Suppressor macrophage treated with lipopolysaccharide for 1 hour (primary cell): ENCODE measurements at regions not wholly inside any gene's neighbourhood (a gene's known extent, or its start where the extent isn't known, plus 50 kb on each side); places are given as distances from the start of the nearest gene placed in this dataset.
A peak's percentile ranks its signal among the peaks of the same experiment; 100 is the strongest.
"Not testable (repeated sequence)": the region's sequence is repeated elsewhere in the genome, so short reads cannot be mapped to it uniquely, and the experiment has no call there.

Source experiments
- DNase-seq, 3 donors: peaks; one replicate each; pipeline ENCODE4 v3.0.0-alpha.2; 2020 to 2022

DNA sequence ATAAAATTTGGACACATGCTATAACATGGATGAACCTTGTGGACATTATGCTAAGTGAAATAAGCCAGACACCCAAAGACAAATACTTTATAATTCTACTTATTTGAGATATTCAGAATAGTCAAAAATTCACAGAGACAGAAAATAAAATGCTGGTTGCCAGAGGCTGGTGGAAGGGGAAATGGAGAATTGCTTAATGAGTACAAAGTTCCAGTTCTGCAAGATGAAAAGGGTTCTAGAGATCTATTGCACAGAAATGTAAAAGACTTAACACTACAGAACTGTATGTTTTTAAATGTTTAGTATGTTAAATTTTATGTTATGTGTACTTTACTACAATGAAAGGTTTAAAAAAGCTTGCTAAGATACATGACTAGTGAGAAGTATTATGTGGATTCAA, 344.8 kb downstream of the CNTN3 start:
- no peak for DNase-seq

DNA sequence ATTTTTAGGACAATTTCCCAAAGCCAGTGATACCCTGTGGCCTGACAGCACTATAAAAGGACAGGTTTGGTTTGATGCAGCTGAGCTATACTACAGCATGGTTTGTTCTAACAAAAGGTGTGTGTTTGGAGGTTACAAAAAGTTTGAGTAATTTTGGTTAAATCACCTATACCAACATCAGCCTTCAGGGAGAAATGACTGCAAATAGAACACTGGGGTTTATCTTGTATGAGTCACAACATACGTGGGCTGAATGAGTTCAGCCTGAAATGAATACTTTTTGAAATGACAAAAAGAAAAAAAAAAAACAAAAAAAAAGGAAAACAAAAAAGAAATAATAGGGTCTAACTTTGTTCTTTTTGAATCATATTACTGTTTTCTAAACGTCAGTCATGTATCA, 345.7 kb downstream of the CNTN3 start:
- DNase-seq, result no peak

DNA sequence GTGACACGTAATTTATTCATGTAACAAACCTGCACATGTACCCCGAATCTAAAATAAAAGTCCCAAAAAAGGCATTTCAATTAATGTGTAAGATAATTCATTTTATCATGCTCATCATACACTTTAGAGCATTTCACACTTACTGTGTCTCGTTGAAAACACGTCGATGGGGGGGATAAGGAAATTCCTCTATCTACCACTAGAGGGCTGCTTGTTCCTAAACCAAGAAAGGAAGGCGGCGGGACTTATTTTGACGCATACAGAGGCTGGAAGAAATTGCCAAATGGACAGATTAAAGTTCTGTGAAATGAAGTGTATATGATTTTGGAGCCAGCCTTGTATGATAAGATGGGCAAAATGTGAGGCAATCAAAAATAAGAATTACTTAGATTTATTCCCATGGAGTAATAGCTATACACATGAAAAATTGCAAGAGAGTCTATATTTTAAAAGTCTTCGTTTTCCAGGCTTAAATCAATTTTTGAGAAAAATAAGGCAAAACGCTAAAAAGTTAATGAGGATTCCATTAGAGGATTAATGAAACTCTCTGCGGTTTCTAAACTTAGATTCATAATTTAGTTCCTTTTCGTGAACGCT, 346.8 kb downstream of the CNTN3 start:
- DNase-seq, result peak; percentile 51 to 61 (median 59)

DNA sequence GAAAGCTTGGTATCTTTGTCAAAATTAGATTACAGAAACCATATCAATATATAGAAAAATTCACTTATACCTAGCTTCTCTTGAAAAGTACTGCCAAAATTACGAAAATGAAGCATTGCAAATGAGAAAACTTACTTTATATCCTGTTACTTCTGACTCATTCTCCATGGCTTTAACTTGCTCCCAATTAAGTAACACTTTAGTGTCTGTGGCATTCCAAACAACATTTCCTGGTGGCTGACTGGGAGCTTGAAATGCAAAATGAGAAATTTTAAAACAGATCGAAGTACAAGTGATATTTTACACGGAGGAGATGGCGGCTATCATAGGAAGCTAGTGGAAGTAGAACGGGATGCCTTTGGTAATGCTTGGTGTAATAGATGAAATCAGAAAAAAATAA, 347.3 kb downstream of the CNTN3 start:
- no peak for DNase-seq

DNA sequence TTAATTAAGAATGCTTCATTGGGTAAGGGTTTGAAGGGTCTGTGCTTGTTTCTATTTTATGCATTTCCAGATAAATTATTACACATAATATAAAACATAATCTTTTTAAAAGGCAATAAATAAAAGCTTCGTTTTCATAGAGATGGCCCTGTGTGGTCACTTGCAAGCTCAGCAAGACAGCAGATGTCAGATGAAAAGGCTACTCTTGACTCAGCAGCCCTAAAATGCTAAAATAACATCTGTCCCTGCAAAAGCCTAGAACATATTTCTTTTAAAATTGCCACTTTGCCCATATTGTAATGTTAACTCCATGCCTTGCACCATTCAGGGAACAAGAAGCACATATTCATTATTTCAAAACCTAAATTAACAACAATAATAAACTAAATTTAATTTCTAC, 349.4 kb downstream of the CNTN3 start:
- DNase-seq, result no peak

DNA sequence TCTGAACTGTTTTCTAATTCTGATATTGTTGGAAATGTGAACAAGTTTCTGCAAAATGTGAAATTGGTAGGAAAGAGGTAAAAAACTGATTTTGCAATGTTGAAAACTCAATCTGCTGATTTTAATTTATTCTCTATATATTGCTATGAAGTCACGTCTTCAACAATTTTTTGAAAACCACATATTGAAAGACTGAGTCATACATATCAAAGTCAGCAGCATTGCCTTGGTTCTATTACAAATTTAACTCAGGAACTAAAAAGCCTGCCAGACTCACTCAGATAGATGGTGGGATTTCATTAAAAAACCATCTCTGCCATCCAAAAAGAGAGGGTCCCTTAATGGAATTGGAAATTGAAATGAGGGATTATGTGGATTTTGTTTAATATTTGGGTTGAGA, 351.4 kb downstream of the CNTN3 start:
- no peak for DNase-seq

DNA sequence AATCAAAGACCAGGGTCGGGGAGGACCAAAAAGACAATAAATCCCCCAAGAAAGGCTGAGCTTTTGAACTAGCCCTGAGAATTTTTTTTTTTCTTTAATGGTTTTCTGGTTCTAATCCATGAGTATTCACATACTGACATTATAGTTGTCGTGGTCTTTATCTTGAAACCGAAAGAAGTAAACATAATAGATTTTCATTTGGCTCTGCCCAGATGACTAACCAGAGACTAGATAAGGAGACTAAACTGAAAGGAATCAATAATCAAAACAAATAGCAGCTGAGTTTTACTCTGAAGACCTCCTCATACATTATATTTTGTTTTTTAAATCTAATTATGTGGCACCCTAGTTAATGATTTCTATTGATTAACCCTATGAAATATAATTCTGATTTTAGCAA, 381.4 kb downstream of the CNTN3 start:
- DNase-seq, result no peak

DNA sequence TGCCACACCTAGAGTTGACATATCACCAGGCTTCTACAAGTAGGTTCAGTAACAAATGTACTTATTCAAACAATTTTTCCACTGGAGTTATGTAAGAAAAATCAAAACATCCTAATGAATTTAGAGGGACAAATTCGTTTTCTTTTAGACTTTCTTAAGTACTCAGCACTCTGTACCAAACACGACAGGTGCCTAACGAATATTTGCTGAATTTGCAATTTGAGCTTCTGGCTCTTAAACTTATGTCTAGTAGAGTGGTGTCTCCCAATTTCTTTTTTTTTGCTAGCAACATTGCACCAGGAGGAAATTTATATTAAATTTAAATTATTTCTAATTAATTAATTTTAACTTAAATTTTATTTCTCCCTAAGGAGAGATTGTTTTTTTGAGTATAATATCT, 397.0 kb downstream of the CNTN3 start:
- DNase-seq, result no peak

DNA sequence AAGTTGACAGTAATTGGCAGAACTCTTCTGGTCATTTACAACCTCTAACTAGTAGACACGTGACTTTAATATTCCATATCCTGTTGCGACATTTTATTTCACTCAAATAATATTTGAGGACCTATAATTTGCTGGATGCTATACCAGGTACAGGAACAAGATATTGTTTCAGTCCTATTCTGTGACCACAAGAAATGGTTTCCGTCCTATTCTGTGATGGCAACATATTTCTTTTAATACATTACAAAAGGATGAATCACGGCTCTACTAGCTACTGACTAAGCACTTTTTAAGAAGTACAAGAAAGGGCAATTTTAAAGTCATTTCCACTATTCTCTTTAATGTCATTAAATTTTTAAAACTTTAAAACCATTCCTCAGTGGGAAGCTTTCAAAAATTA, 400.2 kb downstream of the CNTN3 start:
- DNase-seq, result no peak

DNA sequence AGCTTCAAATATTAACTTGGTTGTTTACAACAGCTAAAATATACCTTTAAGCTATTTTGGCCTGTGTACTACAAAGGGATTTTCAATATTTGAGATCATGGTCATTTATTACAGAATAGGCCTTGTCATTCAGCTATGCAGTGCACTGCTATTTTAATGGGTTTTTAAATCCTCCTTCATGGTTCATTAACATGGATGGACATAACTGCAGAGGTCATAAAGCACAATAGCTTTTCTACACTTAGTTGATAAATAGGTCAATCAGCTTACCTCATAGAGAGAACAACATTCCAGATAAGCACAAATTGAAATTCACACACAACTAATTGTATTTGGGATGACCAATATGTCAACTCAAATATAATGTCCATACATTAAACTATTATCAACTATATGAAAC, 403.7 kb downstream of the CNTN3 start:
- no peak for DNase-seq

DNA sequence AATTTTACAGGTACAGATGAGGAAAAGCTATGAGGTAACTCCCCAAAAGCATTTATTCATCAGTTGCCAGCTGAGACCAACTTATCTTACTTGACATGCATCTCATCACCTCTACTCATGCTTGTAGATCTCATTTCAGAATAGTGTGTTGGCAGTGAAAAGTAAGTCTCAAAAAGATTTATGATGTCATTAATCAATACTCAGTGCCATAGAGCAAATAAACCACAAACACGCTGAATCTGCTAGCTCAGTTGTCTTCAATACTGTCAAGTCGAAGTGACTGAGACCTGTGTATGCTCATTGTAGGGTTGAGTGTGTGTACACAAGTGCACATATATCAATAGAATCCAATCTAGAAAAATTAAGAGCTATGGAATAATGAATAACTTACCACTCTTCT, 413.5 kb downstream of the CNTN3 start:
- no peak for DNase-seq

DNA sequence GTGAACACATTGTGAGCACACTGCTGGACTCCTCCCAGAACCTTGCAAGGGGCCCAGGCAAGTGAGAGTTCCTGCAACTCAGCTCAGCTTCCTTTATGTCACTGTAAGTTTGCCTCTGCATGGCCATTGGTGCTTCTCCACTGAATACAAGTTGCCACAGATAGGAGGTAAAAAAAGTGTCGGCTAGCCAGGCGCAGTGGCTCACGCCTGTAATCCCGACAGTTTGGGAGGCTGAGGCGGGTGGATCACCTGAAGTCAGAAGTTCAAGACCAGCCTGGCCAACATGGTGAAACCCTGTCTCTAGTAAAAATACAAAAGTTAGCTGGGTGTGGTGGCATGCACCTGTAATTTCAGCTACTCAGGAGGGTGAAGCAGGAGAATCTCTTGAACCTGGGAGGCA, 435.8 kb downstream of the CNTN3 start:
- DNase-seq, result not testable (repeated sequence)

DNA sequence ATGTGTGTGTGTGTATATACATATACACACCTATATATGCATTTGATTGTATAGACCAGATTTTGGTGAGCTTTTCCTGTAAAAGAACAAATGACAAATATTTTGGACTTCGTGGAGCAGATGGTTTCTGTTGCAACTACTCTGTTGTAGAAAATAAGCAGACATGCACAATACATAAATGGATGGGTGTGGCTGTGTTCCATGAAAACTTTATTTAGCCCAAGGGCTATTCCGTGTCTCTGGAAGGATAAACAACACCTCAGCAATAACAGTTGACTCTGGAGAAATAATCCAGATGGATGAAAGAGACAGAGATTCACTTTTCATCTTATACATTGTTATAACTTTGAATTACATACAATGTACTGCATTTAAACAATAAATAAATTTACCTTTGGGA, 441.4 kb downstream of the CNTN3 start:
- DNase-seq, result no peak

DNA sequence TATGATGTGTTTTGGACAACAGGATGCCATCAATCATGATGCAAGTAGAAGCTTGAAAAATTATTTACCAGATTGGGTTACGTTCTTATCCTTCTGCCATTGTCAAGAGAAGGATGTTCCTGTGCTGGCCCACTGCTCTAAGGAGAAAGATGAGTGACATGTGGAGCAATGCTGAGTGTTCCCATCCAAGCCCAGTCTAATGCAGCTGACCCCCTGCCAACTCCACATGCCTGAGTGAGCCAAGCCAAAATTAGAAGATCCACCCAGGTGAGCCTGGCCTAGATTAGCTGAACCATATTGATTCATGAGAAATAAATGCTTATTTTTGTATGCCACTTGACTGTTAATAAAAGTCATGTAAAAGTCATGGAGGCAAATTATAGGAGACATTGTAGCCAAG, 446.5 kb downstream of the CNTN3 start:
- no peak for DNase-seq

DNA sequence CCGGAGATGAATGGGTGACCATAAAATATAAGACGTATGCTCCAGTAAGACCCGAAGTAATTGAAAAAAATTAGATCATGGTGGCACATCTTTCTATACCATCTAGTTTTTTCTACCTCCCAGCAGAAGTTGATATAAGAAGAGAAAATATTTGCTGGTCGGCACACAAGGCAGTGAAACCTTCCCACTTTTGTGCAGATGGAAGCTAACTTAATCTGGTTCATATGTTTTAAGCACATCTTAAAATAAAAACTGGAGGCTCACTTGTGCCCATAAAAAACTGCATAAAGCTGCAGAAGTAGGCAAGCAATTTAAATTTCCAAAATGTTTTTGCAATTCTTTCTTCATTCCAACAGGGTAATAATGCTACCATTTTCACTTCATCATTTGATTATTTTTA, 449.2 kb downstream of the CNTN3 start:
- DNase-seq, result no peak

DNA sequence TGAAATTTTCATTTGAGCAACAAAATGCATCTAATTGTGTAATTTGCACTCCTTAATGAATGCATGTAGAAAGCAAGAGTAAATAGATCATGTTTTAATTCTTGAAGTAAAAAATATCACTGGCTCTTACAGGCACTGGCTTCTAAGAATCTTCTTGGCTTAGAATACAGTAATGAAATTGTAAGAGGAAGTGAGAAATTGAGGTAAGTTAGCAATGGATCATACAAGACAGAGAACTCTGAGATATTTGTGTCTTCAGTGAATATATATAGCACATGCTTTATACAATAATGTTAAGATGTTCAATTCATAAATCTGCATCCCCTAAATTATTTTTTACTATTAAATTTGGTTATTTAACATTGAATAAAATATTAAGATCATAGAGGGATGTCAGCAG, 465.0 kb downstream of the CNTN3 start:
- no peak for DNase-seq

DNA sequence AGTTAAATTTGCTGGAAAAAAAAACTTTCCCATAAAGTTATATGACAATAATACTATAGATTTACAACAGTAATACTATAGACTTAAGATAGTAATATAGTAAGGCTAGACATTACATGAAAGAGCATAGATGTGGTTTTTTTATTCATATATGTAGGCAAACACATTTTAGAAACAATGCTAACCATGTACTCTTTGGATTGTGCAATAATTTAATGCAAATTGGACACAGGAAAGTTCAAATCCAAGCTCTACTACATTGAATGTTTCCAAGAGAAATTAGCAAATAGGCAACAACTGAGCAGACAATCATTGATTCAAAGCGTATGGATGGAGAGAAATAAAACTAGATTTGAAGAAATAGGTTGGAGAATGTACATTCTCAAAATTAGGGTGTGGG, 469.2 kb downstream of the CNTN3 start:
- no peak for DNase-seq

DNA sequence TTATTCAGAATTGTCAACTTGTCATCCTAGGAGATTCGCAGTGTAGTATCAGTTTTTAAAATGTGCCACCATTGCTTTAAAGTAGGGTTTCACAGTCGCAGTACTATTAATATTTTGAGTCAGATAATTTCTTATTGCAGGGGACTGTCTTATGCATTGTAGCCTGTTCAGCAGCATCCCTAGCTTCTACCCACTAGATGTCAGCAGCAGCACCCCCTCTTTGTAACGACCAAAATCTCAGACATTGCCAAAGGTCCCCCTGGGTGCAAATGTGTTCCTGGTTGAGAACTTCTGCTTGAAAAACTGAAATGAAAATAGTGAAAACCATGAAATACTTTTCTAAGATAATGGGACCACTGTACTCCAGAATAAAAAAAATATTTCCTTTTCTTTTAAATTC, 474.8 kb downstream of the CNTN3 start:
- DNase-seq, result no peak

DNA sequence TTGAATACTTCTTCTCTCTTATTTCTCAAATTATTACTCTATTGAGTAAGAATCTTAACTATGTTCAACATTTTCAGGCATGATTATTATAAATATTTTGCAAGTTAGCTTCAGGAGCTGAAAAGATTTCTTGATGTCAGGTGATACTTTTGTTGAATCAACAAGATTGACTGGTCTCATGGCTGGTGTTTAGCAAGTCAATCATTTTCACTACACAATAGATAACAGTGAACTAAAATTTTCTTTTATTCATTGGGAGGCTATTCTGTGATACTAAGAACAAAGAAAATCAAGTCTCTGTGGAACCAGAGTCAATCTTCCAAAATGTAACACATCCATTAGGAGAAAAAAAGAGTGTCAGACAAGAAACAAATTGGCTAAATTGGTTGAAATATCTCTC, 476.7 kb downstream of the CNTN3 start:
- DNase-seq, result no peak

DNA sequence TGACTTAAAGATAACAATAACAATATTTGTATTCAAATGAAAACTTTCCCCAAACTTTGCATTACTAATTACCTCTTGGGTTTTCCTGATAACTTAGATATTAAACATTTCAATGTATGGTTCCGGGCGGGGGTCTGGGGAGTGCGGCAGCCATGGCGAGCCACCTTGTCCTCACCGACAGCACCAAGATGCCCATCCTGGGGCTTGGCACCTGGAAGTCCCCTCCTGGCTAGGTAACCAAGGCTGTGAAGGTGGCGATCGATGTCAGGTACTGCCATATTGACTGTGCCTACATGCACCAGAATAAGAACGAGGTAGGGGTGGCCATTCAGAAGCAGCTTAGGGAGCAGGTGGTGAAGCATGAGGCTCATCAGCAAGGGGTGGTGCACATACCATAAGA, 478.7 kb downstream of the CNTN3 start:
- DNase-seq, result no peak

DNA sequence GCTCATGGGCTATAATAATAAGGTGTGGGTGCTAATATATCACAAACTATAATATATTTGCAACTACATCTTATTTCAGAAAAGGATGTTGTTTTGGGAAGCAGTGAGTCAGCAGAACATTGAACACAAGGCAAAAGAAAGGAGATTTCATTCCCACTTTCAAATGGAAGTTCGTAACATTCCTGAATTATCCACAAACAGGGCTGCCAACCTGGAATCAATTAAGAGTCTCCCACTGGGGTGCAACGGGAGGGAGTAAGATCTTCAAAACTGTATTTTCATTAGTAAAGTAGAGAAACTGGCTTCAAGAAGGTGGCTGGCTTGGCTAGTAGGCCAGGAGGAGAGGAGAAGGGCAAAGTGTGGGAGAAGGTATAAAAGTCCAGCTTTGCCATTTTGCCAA, 479.6 kb downstream of the CNTN3 start:
- DNase-seq, result no peak

DNA sequence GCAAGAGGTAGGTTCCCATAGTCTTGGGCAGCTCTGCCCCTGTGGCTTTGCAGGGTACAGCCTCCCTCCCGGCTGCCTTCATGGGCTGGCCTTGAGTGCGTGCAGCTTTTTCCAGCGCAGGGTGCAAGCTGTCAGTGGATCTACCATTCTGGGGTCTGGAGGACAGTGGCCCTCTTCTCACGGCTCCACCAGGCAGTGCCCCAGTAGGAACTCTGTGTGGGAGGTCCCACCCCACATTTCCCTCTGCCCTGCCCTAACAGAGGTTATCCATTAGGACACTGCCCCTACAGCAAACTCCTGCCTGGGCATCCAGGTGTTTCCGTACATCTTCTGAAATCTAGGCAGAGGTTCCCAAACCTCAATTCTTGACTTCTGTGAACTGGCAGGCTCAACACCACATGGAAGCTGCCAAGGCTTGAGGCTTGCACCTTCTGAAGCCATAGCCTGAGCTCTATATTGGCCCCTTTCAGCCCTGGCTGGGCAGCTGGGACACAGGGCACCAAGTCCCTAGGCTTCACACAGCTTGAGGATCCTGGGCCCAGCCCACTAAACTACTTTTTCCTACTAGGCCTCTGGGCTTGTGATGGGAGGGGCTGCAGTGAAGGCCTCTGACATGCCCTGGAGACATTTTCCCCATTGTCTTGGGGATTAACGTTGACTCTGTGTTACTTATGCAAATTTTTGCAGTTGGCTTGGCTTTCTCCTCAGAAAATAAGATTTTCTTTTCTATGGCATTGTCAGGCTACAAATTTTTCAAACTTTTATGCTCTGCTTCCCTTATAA, 482.7 kb downstream of the CNTN3 start:
- not testable (repeated sequence) for DNase-seq

DNA sequence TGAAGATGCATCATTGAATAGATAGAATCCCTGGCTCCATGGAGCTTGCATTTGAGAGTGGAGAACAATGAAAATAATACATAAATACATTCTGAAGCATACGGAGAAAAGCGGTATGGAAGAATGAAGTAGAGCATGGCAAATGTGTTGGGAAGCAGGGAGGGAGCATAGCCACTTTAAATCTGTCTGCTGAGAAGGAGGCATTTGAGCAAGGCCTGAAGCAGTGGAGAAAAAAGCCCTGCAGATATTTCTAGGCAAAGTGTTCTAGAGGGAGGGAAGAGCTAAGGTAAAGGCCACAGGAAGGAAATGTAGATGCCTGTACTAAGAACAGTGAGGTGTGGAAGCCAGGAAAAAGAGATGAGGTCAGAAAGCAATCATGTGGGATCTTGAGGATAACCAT, 484.8 kb downstream of the CNTN3 start:
- DNase-seq, result no peak

DNA sequence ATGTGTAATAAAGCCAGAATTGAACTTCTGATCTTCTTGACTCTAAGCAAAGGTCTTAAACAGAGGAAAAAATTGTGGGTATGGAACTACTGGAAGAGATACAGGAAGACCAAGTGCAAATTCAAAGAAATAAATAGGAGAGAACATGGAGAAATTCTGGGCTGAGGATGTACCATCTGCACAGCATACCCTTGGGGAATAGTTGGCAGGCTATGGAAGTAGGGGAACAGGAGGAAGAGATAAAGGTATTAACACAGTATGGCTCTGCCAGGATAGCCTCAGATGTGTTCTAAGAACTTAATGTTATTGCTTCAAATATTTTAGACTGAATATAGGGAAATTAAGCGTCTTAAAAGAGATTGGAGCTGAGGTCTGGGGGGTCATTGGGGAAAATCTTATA, 485.4 kb downstream of the CNTN3 start:
- no peak for DNase-seq

DNA sequence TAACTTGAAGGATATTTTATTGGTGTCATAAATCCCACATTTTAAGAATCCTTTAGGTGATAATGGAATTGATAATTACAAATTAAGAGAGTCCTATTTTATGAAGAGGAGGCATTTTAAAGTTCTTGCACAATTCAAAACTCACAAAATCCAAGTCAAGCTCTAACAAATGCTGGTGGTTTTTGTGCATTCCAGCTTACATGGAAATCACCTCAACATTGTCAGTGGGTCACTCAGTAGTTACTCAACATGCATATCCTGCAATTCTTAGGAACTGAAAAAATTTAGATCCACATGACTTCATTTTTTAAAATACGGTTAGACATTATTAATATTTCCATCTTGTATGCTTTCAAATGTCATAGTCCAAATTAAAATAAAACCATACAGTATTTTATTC, 487.2 kb downstream of the CNTN3 start:
- DNase-seq, result no peak
